ENCODE measurements at regions not wholly inside any gene's neighbourhood (a gene's known extent, or its start where the extent isn't known, plus 50 kb on each side); places are given as distances from the start of the nearest gene placed in this dataset.

DNA sequence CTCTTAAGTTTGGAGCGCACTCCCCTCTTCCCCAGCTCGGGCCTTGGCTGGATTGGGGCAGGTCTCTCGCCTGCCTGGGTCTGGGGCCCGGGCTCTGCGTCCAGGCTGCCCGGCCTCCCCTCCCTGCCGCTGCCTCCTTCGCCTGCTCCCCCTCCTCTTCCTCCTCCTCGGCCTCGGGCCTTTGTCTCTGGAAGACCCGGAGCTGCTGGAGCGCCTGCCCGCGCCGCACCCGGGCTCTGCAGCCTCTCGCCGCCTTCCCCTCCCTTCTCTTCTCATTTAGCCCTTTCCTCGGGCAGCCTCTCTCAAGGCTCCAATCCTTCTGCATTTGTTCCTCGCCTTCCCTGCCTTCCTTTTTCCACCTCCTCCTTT, 218.5 kb downstream of the C9orf50 start:
- TF ChIP-seq, protein P1, sequence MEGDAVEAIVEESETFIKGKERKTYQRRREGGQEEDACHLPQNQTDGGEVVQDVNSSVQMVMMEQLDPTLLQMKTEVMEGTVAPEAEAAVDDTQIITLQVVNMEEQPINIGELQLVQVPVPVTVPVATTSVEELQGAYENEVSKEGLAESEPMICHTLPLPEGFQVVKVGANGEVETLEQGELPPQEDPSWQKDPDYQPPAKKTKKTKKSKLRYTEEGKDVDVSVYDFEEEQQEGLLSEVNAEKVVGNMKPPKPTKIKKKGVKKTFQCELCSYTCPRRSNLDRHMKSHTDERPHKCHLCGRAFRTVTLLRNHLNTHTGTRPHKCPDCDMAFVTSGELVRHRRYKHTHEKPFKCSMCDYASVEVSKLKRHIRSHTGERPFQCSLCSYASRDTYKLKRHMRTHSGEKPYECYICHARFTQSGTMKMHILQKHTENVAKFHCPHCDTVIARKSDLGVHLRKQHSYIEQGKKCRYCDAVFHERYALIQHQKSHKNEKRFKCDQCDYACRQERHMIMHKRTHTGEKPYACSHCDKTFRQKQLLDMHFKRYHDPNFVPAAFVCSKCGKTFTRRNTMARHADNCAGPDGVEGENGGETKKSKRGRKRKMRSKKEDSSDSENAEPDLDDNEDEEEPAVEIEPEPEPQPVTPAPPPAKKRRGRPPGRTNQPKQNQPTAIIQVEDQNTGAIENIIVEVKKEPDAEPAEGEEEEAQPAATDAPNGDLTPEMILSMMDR (IDR thresholded peaks at IDR 0.05) = no peak
- TF ChIP-seq POLR2AphosphoS5 (IDR thresholded peaks at IDR 0.05) = no peak

Data from esophagus muscularis mucosa (tissue), 3 donors.